Activated naive CD4-positive, alpha-beta T cell treated with anti-CD3 and anti-CD28 coated beads, Interleukin-2, amount 50 U/mL, for 72 hours (primary cell): ENCODE measurements at regions not wholly inside any gene's neighbourhood (a gene's known extent, or its start where the extent isn't known, plus 50 kb on each side); places are given as distances from the start of the nearest gene placed in this dataset.

Experiments
- ATAC-seq, 2 donors: fragments of 150-1000 bp; cut with Tn5 transposase; 2 replicates each; pipeline ENCODE4 v1.10.0; 2021; ENCODE audit warnings: mild to moderate bottlenecking in 2 of 2, moderate library complexity in 2 of 2
- DNase-seq, 2 donors: peaks; one replicate each; pipeline ENCODE4 v3.0.0; 2021 to 2022; ENCODE audit warnings: low spot score in 2 of 2
- H3K27ac Mint-ChIP-seq, 2 donors: one replicate each; pipeline ENCODE4 v1.8.0; 2022; ENCODE audit warnings: mild to moderate bottlenecking in 2 of 2, mixed read lengths in 2 of 2
- H3K36me3 Mint-ChIP-seq, 2 donors: one replicate each; pipeline ENCODE4 v1.8.0; 2022; ENCODE audit warnings: mixed read lengths in 2 of 2
- H3K9me3 Mint-ChIP-seq, 2 donors: one replicate each; pipeline ENCODE4 v1.8.0; 2022; ENCODE audit warnings: mixed read lengths in 2 of 2

DNA sequence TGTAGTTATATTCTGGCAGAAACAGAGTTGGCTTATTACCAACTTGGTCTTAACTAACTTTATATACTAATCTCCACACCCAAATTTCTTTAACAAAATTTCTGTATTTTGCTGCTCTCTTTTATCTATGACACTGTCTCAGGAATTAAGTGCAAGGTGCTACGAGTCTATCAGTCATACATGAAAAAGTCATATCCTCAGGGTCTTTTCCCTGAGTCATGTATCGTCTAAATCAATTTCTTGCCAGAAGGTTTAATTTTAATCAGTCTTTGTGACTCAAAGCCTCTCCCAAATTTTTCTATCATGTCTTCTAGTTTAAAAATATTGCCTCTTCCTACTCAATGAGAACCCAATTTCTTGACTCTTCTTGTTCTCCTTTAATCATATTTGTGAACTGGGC, 1803.6 kb upstream of the PCDH7 start:
- ATAC-seq (no peak), DNase-seq (no peak)
- Mint-ChIP-seq H3K9me3 (peaks cover 22 to 25% of the 10 kb centered on the region in 2 donors), H3K27ac (no peak overlapping the region), H3K36me3 (peaks cover 0 to 5% of the 10 kb centered on the region in 2 donors)

DNA sequence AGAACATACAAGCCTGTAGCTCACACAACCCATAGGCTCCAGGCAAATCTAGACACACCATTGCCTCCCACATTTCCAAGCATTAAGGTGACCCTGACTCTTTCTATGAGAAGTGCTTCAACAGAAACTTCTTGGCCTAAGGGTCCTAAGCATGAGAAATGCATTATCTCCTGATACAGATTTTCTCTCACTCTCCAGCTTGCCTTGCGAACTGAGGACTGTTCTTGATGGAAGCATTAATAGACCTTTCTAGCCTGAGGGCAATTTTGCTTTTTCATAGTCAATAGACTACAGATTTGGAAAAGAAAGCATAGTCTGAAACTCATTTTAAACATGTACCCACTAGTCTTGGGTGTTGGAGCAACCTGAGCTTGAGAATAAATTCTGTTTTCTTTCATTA, 1801.3 kb upstream of the PCDH7 start:
- Mint-ChIP-seq H3K9me3 (peaks cover 29 to 33% of the 10 kb centered on the region in 2 donors), H3K27ac (no peak overlapping the region), H3K36me3 (peaks cover 0 to 5% of the 10 kb centered on the region in 2 donors)
- DNase-seq: no peak
- ATAC-seq: no peak

DNA sequence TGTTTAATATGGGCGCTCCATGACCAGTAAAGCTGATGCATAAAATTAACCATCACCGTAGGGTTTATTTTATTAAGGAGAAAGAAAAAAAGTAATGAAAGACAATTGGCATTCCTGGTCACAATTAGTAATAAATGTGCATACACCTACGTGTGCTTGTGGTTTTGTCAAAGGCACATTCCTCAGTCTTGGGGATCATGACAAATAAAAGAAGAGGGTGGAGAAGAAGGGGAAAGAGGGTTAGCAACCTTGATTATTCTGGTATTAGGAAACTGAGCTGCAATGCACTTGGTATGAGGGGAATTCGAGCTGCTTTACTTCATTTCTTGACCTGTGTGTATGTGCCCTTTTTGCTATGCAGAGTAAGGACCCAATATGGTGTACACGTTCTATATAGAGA, 1798.3 kb upstream of the PCDH7 start:
- peaks cover 0 to 3% of the 10 kb centered on the region in 2 donors for H3K36me3 Mint-ChIP-seq
- H3K27ac Mint-ChIP-seq: no peak overlapping the region
- H3K9me3 Mint-ChIP-seq: peaks cover 33 to 42% of the 10 kb centered on the region in 2 donors
- DNase-seq: no peak
- ATAC-seq: no peak

DNA sequence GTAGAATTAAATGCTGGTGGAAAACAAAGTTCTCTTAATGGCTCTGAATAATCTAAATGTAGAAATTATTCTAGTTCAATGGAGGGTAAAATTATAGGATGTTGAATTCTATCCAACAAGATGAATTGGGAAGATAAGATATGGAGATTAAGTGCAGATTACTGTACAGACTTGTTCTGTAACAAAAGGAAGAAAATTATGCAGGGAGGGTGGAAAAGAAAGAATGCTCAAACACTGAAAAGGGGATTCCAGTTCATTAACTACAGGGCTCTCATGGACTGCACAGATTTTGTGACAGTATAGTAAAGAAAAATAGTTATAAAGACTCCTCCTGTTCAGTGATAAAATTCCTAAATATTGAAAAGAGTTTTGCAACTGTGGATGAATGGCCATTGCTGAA, 1794.0 kb upstream of the PCDH7 start:
- peaks cover 15 to 29% of the 10 kb centered on the region in 2 donors for H3K9me3 Mint-ChIP-seq
- DNase-seq (no peak), ATAC-seq (no peak)
- H3K36me3 Mint-ChIP-seq: no peaks in the 10 kb centered on the region
- no peak overlapping the region for H3K27ac Mint-ChIP-seq

DNA sequence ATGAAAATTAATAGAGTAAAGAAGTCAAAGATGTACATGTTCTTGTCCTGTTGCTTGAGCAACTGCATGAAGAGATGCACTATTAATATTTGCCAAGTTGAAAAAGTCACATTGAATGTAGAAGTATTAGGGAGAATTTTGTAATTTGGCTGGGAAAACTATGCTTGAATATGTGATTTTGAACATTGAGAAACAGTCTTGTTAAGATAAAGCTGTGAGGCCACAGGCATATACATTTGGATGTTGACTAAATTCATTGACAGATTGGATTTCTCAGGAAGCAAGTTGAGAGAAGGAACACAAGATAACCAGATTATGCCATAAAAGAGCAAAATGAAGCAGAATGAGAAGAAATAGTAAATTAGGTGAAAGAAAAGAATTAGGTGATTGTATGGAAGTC, 1777.5 kb upstream of the PCDH7 start:
- Mint-ChIP-seq H3K27ac (no peak overlapping the region), H3K36me3 (peaks cover 0 to 8% of the 10 kb centered on the region in 2 donors), H3K9me3 (peaks cover 17 to 28% of the 10 kb centered on the region in 2 donors)
- ATAC-seq: no peak
- no peak for DNase-seq

DNA sequence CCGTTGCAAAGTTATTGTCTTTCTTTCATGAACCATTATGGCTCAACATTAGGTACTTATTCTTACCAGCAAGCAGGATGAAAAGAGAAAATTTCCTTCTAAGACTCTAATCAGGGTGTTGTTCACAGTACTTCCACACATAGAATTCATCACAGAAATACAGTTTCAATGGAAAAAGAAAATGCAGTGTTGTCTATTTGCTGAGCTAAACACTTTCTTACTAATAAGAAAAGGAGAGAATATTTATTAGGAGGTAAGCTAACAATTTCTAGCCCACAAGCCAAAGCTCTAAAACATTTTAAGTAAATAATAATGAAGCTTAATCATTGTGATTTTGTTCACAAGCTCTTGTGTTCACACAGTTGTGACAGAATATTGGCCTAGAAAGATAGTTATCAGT, 1772.8 kb upstream of the PCDH7 start:
- peaks cover 0 to 4% of the 10 kb centered on the region in 2 donors for H3K36me3 Mint-ChIP-seq
- ATAC-seq (no peak), DNase-seq (no peak)
- no peak overlapping the region for H3K27ac Mint-ChIP-seq
- H3K9me3 Mint-ChIP-seq: peaks cover 12 to 18% of the 10 kb centered on the region in 2 donors

DNA sequence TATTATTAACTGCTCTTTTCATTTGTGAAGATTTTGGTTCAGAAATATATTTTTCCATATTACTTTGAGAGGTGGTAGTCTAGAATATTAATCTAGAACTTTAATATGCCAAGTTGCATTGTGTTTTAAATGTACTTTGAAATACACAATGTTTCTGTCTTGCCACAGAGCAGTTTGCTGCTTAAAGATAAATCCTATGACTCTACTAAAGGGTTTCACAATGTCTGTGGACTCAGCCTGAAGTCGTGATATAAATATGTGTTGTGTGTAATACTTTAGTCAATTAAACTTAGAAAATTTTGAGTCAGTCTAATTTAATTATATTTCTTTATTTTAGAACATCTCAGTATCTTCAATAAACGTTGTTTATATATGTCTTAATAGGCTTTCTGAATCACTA, 1771.7 kb upstream of the PCDH7 start:
- no peak for ATAC-seq
- Mint-ChIP-seq H3K36me3 (no peaks in the 10 kb centered on the region), H3K9me3 (peaks cover 8 to 12% of the 10 kb centered on the region in 2 donors), H3K27ac (no peak overlapping the region)
- no peak for DNase-seq

DNA sequence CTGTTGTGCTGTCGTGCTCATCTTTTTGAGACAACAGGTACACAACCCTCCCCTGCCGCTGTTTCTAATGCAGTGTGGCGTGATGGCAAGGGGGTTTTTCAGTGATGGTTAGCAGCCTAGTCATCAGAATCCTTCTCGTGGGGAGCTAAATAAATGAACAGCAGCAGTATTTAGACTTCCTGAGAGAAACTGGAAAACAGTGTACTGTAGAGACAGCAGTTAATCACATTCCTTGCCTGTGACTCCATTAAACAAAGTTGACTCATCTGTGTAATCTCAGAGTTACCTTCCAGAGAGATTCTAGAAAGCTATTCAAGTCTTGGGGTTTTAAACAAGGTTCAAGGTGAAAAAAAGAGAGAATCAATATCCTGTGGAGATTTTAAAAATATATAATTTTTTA, 1753.2 kb upstream of the PCDH7 start:
- Mint-ChIP-seq H3K9me3 (peaks cover 0 to 4% of the 10 kb centered on the region in 2 donors), H3K36me3 (no peaks in the 10 kb centered on the region), H3K27ac (no peak overlapping the region)
- no peak for ATAC-seq
- no peak for DNase-seq

DNA sequence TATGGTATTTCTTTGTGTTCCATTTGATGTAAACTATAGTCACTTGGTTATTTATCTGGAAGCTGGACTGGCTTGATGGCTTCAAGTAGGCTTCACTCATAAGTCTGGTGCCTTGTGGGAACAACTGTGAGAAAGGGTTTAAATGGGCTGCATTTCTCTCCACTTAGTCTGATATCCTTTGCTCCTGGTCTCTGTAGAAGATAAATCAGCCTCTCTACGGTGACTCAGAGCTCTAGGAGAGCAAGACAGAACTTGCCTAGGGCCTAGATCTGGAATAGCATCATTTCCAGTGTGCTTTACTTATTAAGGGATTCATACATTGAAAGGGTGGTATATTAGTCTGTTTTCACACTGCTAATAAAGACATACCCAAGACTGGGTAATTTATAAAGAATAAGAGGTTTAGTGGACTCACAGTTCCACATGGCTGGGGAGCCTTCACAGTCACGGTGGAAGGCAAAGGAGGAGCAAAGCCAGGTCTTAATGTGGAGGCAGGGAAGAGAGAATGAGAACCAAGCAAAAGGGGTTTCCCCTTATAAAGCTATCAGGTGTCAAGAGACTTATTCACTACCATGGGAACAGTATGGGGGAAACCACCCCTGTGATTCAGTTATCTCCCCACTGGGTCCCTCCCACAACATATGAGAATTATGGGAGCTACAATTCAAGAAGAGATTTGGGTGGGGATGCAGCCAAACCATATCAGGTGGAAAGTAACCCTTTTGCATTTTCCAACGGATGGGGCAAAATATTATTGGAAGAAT, 1746.4 kb upstream of the PCDH7 start:
- no peak overlapping the region for H3K27ac Mint-ChIP-seq
- no peak for DNase-seq
- H3K9me3 Mint-ChIP-seq: peaks cover 12 to 14% of the 10 kb centered on the region in 2 donors
- H3K36me3 Mint-ChIP-seq: no peaks in the 10 kb centered on the region
- no peak for ATAC-seq

DNA sequence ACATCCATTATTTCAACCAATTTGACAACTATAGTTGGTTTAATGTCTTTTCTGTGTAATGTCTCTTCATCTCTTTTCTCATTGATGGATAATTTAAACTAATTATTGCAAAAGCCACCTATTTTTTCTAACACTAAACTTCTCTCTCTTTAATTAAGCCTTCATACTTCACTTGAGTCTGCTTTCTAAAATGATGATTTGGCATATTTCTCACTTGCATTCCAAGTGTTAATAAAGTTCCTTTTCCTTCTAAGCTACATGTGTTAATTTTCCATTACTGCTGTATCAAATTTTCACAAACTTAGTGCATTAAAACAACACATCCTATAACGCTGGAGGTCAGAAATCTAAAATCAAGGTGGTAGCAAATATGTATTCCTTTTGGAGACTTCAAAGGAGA, 1743.8 kb upstream of the PCDH7 start:
- no peaks in the 10 kb centered on the region for H3K36me3 Mint-ChIP-seq
- peaks cover 14 to 16% of the 10 kb centered on the region in 2 donors for H3K9me3 Mint-ChIP-seq
- no peak for ATAC-seq
- no peak overlapping the region for H3K27ac Mint-ChIP-seq
- DNase-seq: no peak

DNA sequence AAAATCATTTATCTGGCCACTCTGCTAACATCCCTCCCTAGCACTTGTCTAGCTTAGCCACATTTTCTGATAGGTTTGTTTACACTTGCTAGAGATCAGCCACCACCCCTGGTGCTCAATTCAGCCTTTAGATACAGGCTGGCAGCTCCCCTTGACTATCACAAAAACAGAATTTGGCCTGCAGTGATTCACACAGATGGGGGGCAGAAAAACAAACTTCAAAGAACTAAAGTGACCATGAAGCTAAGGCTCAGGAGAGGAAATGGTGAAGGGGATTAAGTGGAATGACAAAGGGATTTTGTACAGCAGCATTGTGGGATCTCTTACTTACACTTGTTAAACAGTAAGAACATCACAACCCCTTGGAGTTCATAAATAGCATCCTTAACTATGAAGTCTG, 1718.0 kb upstream of the PCDH7 start:
- no peak for DNase-seq
- Mint-ChIP-seq H3K9me3 (peaks cover 25 to 27% of the 10 kb centered on the region in 2 donors), H3K27ac (no peak overlapping the region), H3K36me3 (no peaks in the 10 kb centered on the region)
- ATAC-seq: no peak

DNA sequence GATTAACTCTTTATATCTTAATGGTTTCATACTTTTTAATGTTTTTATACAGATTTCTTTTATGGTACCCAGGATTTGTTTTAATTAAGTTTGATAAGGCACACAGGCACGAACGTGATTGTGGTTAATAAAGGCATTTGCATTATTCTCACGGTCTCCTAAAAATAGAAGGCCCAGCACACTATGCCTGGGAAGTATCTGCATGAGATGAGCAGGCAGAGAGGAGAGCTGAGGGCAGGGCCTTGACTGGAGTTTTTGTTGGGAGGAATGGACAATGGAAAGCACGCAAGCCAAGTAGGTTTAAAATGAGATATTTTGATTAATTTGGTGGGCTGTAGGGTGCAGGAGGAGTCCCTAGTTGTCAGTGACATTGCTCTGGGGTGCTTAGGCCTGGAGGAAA, 1714.3 kb upstream of the PCDH7 start:
- peaks cover 23 to 25% of the 10 kb centered on the region in 2 donors for H3K9me3 Mint-ChIP-seq
- no peak for ATAC-seq
- H3K27ac Mint-ChIP-seq: no peak overlapping the region
- H3K36me3 Mint-ChIP-seq: no peaks in the 10 kb centered on the region
- DNase-seq: no peak

DNA sequence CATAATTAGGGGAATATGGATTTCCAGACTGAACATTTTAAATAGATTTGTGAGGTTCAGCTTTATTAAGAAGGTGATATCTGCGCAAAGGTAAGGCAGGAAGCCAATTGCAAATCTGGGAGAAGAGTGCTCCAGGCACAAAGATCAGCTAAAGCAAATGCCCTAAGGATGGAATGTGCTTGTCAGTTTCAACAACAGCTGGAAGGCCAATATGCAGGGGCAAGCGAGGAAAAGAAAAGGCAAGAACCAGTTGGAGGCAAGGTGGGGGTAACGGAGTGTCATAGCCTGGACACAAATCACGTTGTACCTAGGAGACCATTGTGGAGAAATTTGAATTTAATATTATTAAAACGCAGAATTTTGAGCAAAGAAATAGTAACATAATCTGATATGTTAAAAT, 1710.3 kb upstream of the PCDH7 start:
- DNase-seq: no peak
- ATAC-seq: no peak
- Mint-ChIP-seq H3K36me3 (no peaks in the 10 kb centered on the region), H3K27ac (no peak overlapping the region), H3K9me3 (peaks cover 26% of the 10 kb centered on the region in 2 donors)

DNA sequence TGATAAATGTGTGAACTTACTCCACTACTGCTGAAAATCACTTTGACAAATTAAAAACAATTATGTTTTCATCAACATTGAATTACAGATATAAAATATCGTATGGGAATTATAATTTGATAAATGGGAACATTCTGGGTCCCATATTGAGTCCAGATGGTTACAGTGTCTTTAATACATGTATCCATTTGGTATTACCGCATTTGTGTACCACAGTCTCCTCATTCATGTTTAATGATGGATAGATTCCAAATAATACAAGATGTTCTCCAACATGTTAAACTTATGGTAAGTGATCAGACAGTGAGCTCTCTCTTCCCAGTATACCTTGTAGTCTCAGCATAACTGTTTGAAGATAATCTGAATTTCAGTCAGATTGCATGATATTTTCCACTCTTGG, 1706.8 kb upstream of the PCDH7 start:
- Mint-ChIP-seq H3K36me3 (no peaks in the 10 kb centered on the region), H3K27ac (no peak overlapping the region), H3K9me3 (peaks cover 23 to 34% of the 10 kb centered on the region in 2 donors)
- ATAC-seq: no peak
- DNase-seq: no peak

DNA sequence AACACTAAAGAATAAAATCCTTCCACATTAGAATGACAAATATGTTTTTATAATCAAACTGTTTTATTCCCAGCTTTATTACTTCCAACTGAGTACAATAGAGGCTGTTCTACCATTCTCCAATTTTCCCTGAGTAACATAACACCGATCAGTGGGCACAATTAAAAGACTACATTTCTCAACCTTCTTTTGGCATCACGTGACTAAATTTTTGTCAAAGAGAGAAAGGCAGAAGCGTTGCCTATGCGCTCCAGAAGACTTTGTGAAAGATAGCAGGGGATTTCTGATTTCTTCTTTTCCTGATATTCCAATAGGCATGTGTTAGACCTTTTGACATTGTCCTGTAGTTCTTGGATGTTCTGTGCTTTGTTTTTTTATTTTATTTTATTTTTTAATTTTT, 1705.6 kb upstream of the PCDH7 start:
- ATAC-seq (no peak), DNase-seq (no peak)
- Mint-ChIP-seq H3K9me3 (peaks cover 20 to 43% of the 10 kb centered on the region in 2 donors), H3K36me3 (no peaks in the 10 kb centered on the region), H3K27ac (no peak overlapping the region)

DNA sequence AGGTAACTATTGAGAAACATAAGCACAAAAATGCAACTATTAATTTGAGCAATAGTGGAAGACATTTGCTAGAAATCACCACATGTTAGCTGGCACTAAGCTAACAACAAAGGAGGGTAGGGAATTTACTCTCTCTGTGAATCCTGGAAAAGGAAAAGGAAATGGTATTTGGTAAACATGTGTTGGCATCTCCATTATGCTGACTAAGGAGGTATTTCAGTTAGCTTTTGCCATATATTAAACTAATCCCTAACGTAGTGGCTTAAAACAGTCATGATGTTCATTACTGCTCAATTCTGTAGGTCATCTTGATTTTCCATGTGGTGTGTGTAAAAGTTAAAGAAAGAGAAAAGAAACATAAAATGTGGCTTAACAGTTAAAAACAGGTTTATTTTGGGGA, 1686.5 kb upstream of the PCDH7 start:
- Mint-ChIP-seq H3K36me3 (peaks cover 5 to 17% of the 10 kb centered on the region in 2 donors), H3K27ac (no peak overlapping the region), H3K9me3 (peaks cover 24 to 40% of the 10 kb centered on the region in 2 donors)
- DNase-seq (no peak), ATAC-seq (no peak)

DNA sequence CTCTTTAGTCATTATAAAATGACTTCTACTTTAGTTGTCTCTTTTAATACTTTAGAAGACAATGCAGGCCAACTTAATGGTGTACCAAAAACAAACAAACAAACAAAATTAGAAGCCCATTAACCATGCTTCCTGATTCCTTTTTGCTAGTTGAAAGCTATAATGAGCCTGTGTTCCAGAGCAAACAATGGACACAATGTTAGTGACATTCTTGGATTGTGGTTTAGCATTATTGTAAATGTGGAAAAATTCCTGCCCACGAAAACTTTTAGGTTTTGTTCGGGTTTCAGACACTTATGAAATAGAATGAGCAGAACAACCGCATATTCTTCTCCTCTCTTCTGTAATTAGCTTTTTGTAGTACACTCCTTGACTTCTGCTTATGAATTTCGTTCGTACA, 1682.7 kb upstream of the PCDH7 start:
- Mint-ChIP-seq H3K36me3 (peaks cover 5 to 17% of the 10 kb centered on the region in 2 donors), H3K9me3 (peaks cover 19 to 26% of the 10 kb centered on the region in 2 donors), H3K27ac (no peak overlapping the region)
- ATAC-seq (no peak), DNase-seq (no peak)

DNA sequence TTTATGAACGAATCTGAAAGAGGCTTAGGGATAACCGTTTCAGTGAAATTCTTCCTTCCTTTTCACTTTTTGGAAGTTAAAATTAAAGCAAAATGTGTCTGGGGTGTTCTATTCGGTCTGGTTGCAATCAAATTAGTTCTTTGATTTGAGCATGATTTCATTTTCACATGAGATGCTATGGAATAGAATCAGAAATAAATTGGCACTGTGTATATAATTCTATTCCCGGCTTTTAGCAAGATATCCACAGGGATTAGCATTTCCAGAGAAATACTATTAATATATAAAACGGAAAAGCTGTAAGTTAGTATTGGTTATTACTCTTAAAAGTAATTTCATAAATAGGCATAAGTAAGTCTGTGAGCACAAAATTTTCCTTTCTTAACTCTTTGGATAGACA, 1676.8 kb upstream of the PCDH7 start:
- DNase-seq (no peak), ATAC-seq (no peak)
- H3K9me3 Mint-ChIP-seq: peaks cover 3 to 10% of the 10 kb centered on the region in 2 donors
- H3K36me3 Mint-ChIP-seq: peaks cover 3% of the 10 kb centered on the region in 2 donors
- H3K27ac Mint-ChIP-seq: no peak overlapping the region
